ENCODE measurements at regions not wholly inside any gene's neighbourhood (a gene's known extent, or its start where the extent isn't known, plus 50 kb on each side); places are given as distances from the start of the nearest gene placed in this dataset.

GRCh38 chr5:138662599-138662998 lies 87.4 kb upstream of the HSPA9 start:
- TF ChIP-seq, protein P1, sequence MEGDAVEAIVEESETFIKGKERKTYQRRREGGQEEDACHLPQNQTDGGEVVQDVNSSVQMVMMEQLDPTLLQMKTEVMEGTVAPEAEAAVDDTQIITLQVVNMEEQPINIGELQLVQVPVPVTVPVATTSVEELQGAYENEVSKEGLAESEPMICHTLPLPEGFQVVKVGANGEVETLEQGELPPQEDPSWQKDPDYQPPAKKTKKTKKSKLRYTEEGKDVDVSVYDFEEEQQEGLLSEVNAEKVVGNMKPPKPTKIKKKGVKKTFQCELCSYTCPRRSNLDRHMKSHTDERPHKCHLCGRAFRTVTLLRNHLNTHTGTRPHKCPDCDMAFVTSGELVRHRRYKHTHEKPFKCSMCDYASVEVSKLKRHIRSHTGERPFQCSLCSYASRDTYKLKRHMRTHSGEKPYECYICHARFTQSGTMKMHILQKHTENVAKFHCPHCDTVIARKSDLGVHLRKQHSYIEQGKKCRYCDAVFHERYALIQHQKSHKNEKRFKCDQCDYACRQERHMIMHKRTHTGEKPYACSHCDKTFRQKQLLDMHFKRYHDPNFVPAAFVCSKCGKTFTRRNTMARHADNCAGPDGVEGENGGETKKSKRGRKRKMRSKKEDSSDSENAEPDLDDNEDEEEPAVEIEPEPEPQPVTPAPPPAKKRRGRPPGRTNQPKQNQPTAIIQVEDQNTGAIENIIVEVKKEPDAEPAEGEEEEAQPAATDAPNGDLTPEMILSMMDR (conservative IDR thresholded peaks at IDR 0.05; ENCODE audit: low read length) = no peak
- no peak for TF ChIP-seq EZH2phosphoT487 (IDR thresholded peaks at IDR 0.05; ENCODE audit: borderline replicate concordance, low read depth, low read length)

All from OCI-LY7 (cell line).